Loucy (cell line): ENCODE measurements at regions not wholly inside any gene's neighbourhood (a gene's known extent, or its start where the extent isn't known, plus 50 kb on each side); places are given as distances from the start of the nearest gene placed in this dataset.

Experiments
- H2AFZ ChIP-seq: fragments of 200-600 bp; sonication (generic); 2 replicates; pipeline ENCODE4 v1.6.0; 2016; ENCODE audit warnings: antibody characterized with exemption, mild to moderate bottlenecking, low read length, moderate library complexity
- H3F3A ChIP-seq: fragments of 200-600 bp; 2 replicates; pipeline ENCODE4 v1.6.0; 2016; ENCODE audit warnings: antibody characterized with exemption, low read depth, mild to moderate bottlenecking
- H3K27me3 ChIP-seq: fragments of 200-600 bp; sonication (generic); 2 replicates; pipeline ENCODE4 v1.6.1; 2014; ENCODE audit warnings: low read length, mild to moderate bottlenecking; ENCODE audit not compliant: insufficient read depth, poor library complexity, severe bottlenecking
- H3K36me3 ChIP-seq: fragments of 200-600 bp; sonication (generic); 2 replicates; pipeline ENCODE4 v1.6.1; 2016; ENCODE audit warnings: low read length; ENCODE audit not compliant: insufficient read depth
- H3K4me1 ChIP-seq: fragments of 200-600 bp; sonication (generic); 2 replicates; pipeline ENCODE4 v1.5.1; 2014; ENCODE audit warnings: low read length, mild to moderate bottlenecking; ENCODE audit not compliant: insufficient read depth, poor library complexity, severe bottlenecking
- H3K4me2 ChIP-seq: fragments of 200-600 bp; sonication (generic); 2 replicates; pipeline ENCODE4 v1.6.0; 2014; ENCODE audit warnings: antibody characterized with exemption, low read length, low read depth, mild to moderate bottlenecking; ENCODE audit not compliant: poor library complexity, severe bottlenecking
- H3K4me3 ChIP-seq: fragments of 200-600 bp; sonication (generic); 2 replicates; pipeline ENCODE4 v1.5.1; 2014; ENCODE audit warnings: low read length, mild to moderate bottlenecking, mixed read lengths; ENCODE audit not compliant: poor library complexity, severe bottlenecking
- H3K79me2 ChIP-seq: fragments of 200-600 bp; sonication (generic); 2 replicates; pipeline ENCODE4 v1.6.1; 2014; ENCODE audit warnings: low read length; ENCODE audit not compliant: insufficient read depth
- H3K9ac ChIP-seq: fragments of 200-600 bp; sonication (generic); 2 replicates; pipeline ENCODE4 v1.6.0; 2014; ENCODE audit warnings: mild to moderate bottlenecking, low read depth, low read length, moderate library complexity; ENCODE audit not compliant: poor library complexity, severe bottlenecking
- H3K9me2 ChIP-seq: fragments of 200-600 bp; sonication (generic); replicated peaks from 2 replicates; pipeline ENCODE4 v1.6.1; 2016; ENCODE audit warnings: low read depth, low read length, mixed read lengths
- H3K9me3 ChIP-seq: fragments of 200-600 bp; sonication (generic); 2 replicates; pipeline ENCODE4 v1.6.1; 2014; ENCODE audit warnings: mild to moderate bottlenecking, antibody characterized with exemption, low read length, low read depth; ENCODE audit not compliant: insufficient read depth
- H4K20me1 ChIP-seq: fragments of 200-600 bp; sonication (generic); 2 replicates; pipeline ENCODE4 v1.6.0; 2014; ENCODE audit warnings: antibody characterized with exemption, low read length, mild to moderate bottlenecking; ENCODE audit not compliant: insufficient read depth, poor library complexity, severe bottlenecking
- CTCF ChIP-seq: fragments of 200-600 bp; sonication (generic); conservative IDR thresholded peaks from 2 replicates; pipeline ENCODE4 v1.5.1; 2014; ENCODE audit warnings: mild to moderate bottlenecking, antibody characterized with exemption, low read length
- EZH2phosphoT487 ChIP-seq: fragments of 200-600 bp; IDR thresholded peaks from 2 replicates; pipeline ENCODE4 v1.6.1; 2018; ENCODE audit warnings: antibody characterized with exemption, mild to moderate bottlenecking, moderate library complexity, borderline replicate concordance

- H3K4me3 ChIP-seq = no peak overlapping the region
- no peaks in the 10 kb centered on the region for H3K9me2 ChIP-seq
- no peaks in the 10 kb centered on the region for H4K20me1 ChIP-seq
- no peak overlapping the region for H3K9ac ChIP-seq
- no peaks in the 10 kb centered on the region for H3K4me1 ChIP-seq
- no peaks in the 10 kb centered on the region for H3K79me2 ChIP-seq
- no peak overlapping the region for H3K4me2 ChIP-seq
- no peaks in the 10 kb centered on the region for H3F3A ChIP-seq
- H3K27me3 ChIP-seq = peaks cover 6% of the 10 kb centered on the region
- no peaks in the 10 kb centered on the region for H3K36me3 ChIP-seq
- TF ChIP-seq CTCF (no peak), EZH2phosphoT487 (no peak)
- H2AFZ ChIP-seq = no peak overlapping the region
- H3K9me3 ChIP-seq = no peaks in the 10 kb centered on the region
Measured at GRCh38 chr16:73605309-73605708, 557.4 kb upstream of the ZFHX3 start.

DNA sequence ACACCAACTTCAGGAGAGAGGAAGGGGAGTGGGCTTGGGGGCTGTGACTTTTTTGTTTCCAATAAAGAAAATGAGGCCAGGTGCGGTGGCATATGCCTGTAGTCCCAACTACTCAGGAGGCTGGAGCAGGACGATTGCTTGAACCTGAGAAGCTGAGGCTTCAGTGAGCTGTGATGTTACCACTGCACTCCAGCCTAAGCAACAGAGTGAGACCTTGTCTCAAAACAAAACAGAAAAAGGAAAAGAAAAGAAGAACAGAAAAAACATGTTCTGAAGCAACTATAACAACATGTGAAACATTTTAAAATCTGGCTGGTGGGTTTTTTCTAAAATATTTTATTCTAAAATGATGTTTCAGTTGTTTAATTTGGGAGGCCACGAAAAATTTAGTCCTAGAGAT is 554.0 kb upstream of the ZFHX3 start:
- no peaks in the 10 kb centered on the region for H3K9me2 ChIP-seq
- no peak for TF ChIP-seq EZH2phosphoT487
- TF ChIP-seq CTCF = no peak
- no peaks in the 10 kb centered on the region for H3K79me2 ChIP-seq
- H2AFZ ChIP-seq = no peak overlapping the region
- H3K4me1 ChIP-seq = no peaks in the 10 kb centered on the region
- H3K9me3 ChIP-seq = no peaks in the 10 kb centered on the region
- H3K27me3 ChIP-seq = no peaks in the 10 kb centered on the region
- no peaks in the 10 kb centered on the region for H3F3A ChIP-seq
- H3K4me2 ChIP-seq = no peak overlapping the region
- no peak overlapping the region for H3K4me3 ChIP-seq
- H3K36me3 ChIP-seq = no peaks in the 10 kb centered on the region
- H3K9ac ChIP-seq = no peak overlapping the region
- H4K20me1 ChIP-seq = no peaks in the 10 kb centered on the region

DNA sequence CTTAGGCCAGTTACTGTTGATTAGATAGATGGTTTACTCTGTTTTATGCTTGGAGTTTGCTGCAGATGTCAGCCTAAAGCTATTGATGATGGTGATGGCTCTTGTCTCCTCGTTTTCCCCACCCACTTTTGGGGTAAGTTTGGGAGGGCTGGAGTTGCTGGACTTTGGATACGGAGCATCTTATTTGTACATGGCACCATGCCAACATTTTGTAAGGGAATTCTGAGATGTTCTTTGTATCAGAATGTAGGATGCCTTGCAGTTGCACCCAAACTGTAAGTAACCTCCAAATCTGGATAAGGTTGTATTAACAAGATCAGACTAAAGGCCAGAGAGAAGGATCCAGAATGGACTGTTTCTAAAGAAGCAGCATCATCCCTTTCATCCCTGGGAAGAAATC is 551.9 kb upstream of the ZFHX3 start:
- Histone ChIP-seq H3K4me2 (no peak overlapping the region), H2AFZ (no peak overlapping the region), H3F3A (no peaks in the 10 kb centered on the region), H3K27me3 (no peaks in the 10 kb centered on the region), H3K9me2 (no peaks in the 10 kb centered on the region), H4K20me1 (no peaks in the 10 kb centered on the region), H3K9ac (no peak overlapping the region), H3K4me1 (no peaks in the 10 kb centered on the region), H3K4me3 (no peak overlapping the region), H3K79me2 (no peaks in the 10 kb centered on the region), H3K36me3 (no peaks in the 10 kb centered on the region), H3K9me3 (no peaks in the 10 kb centered on the region)
- TF ChIP-seq CTCF (no peak), EZH2phosphoT487 (no peak)
